ENCODE measurements at regions not wholly inside any gene's neighbourhood (a gene's known extent, or its start where the extent isn't known, plus 50 kb on each side); places are given as distances from the start of the nearest gene placed in this dataset.

- DNase-seq (ENCODE audit: low read depth, low spot score) (no peak), FAIRE-seq (no peak)
- ChIA-PET POLR2A (no interaction called here), CTCF (no interaction called here)
- no peaks in the 10 kb centered on the region for H3K4me1 ChIP-seq (ENCODE audit: control insufficient read depth, extremely low read depth, insufficient read depth, low read length)
- TF ChIP-seq POLR2A (IDR thresholded peaks at IDR 0.05; ENCODE audit: low read depth, low read length), result no peak
- TF ChIP-seq EZH2 (IDR thresholded peaks at IDR 0.05; ENCODE audit: borderline replicate concordance, low read depth, low read length, severe bottlenecking), result no peak
- TF ChIP-seq MYC (IDR thresholded peaks at IDR 0.05; ENCODE audit: low read depth, low read length), result no peak
- TF ChIP-seq CTCF (IDR thresholded peaks at IDR 0.05; ENCODE audit: extremely low read depth in 1 of 2, insufficient read depth in 1 of 2, low read depth in 1 of 2, low read length in 2 of 2), result no peak
- no peak for TF ChIP-seq POLR2AphosphoS5 (IDR thresholded peaks at IDR 0.05; ENCODE audit: insufficient read depth, low read depth, low read length)
- TF ChIP-seq FOS (IDR thresholded peaks at IDR 0.05; ENCODE audit: borderline replicate concordance, insufficient read depth, low read length), result no peak
- no peak for TF ChIP-seq GATA2 (IDR thresholded peaks at IDR 0.05; ENCODE audit: insufficient read depth, insufficient read length, low read depth, low read length)
- TF ChIP-seq JUN (IDR thresholded peaks at IDR 0.05; ENCODE audit: borderline replicate concordance, insufficient read depth, insufficient read length, low read depth), result no peak
- no peak for TF ChIP-seq MAX (IDR thresholded peaks at IDR 0.05; ENCODE audit: insufficient read depth, insufficient read length)
- H3K4me2 ChIP-seq (ENCODE audit: insufficient read depth, low read length), result no peak overlapping the region
- no peak overlapping the region for H2AFZ ChIP-seq (ENCODE audit: low read depth, low read length)
- H3K27ac ChIP-seq (ENCODE audit: insufficient read depth, low read depth, low read length), result no peak overlapping the region
- no peaks in the 10 kb centered on the region for H3K36me3 ChIP-seq (ENCODE audit: control insufficient read depth in 2 of 2, extremely low read depth in 1 of 2, insufficient read depth in 2 of 2, low read length in 2 of 2)
- H4K20me1 ChIP-seq (replicated peaks; ENCODE audit: control insufficient read depth, extremely low read depth, insufficient read depth, low read length), result no peaks in the 10 kb centered on the region
- dilution Hi-C loops (cut with MboI; ENCODE audit: extremely low pct_ligation_motif_present, low sequenced_read_pairs) (no loop called here), intact Hi-C loops (cut with micrococcal nuclease) (no loop called here)
- H3K4me3 ChIP-seq (replicated peaks in 1 of 3; ENCODE audit: insufficient read depth in 1 of 3, low read depth in 1 of 3, low read length in 3 of 3), result no peak overlapping the region
- no peaks in the 10 kb centered on the region for H3K27me3 ChIP-seq (ENCODE audit: control insufficient read depth in 2 of 2, insufficient read depth in 2 of 2, low read length in 2 of 2)
- peaks cover 2% of the 10 kb centered on the region for H3K9me3 ChIP-seq (replicated peaks; ENCODE audit: control insufficient read depth, insufficient read depth, low read length)
- no peak overlapping the region for H3K9ac ChIP-seq (replicated peaks; ENCODE audit: extremely low read depth, insufficient read depth, low read length)
- no peaks in the 10 kb centered on the region for H3K9me1 ChIP-seq (replicated peaks; ENCODE audit: control insufficient read depth, extremely low read depth, insufficient read depth, low read length)
- BruUV-seq (replicated peaks), result no TSS peak
- no peaks in the 10 kb centered on the region for H3K79me2 ChIP-seq (ENCODE audit: control insufficient read depth, insufficient read depth, low read length)
Observed at GRCh38 chr17:71592431-71592830, 528.4 kb upstream of the SOX9 start.

Data from endothelial cell of umbilical vein (primary cell).